HG03060 (cell line): ENCODE measurements at regions not wholly inside any gene's neighbourhood (a gene's known extent, or its start where the extent isn't known, plus 50 kb on each side); places are given as distances from the start of the nearest gene placed in this dataset.

Source experiments
- ATAC-seq: cut with Tn5 transposase; IDR thresholded peaks from one replicate; pipeline ENCODE4 v1.9.1; 2021; ENCODE audit warnings: low read depth, moderate number of reproducible peaks; ENCODE audit not compliant: unreplicated experiment

GRCh38 chr20:60986506-60987156 is 265.4 kb upstream of the CDH4 start:
- no peak for ATAC-seq

DNA sequence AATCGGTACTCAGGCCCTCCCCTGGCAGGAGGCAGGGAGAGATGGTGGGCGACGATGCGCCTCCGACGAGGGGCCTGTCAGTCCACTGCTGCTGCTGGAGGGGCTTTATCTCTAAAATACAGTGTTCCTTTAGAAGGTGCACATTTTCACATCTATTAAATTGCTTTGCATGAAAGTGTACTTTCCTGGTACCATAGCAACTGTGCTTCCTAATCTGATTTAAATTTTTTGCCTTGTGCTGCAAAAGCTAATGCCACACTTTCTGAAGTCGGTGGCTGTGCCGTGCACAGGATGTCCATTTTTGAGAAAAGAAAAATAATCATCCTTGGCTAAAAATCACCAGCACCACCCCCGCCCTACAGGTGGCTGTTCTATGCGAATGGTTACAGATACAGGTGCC is 262.0 kb upstream of the CDH4 start:
- ATAC-seq, result no peak

- ATAC-seq, result no peak
Observed at GRCh38 chr20:60990643-60991042, 261.4 kb upstream of the CDH4 start.

DNA sequence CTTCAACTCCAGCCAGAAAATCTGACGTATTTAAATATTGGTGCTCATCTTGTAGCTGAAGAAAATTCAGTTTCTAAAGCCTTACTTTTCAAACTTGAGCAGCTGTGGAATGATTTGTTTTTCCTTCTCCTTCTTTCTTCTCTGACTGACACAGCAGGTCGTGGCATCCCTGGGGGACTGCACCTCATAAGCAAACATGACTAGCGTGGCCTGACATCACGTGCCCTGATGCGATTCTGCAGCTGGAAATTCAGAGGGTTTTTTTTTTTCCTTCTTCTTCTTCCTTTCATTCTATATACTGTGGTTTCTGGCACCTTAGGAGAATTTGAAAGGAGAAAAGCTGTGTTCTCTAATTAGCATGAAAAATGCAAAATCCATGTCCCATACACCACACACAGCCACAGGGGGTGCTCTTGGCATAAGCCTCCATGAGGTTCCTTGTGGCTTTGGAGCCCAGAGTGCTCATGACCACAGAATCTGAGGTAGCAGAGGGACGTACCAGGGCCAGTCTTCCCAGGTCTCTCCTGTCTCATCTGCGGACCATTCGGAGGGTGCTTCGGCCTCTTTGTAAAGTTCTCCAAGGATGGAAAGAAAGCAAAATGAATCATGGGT is 258.5 kb upstream of the CDH4 start:
- ATAC-seq, result no peak

DNA sequence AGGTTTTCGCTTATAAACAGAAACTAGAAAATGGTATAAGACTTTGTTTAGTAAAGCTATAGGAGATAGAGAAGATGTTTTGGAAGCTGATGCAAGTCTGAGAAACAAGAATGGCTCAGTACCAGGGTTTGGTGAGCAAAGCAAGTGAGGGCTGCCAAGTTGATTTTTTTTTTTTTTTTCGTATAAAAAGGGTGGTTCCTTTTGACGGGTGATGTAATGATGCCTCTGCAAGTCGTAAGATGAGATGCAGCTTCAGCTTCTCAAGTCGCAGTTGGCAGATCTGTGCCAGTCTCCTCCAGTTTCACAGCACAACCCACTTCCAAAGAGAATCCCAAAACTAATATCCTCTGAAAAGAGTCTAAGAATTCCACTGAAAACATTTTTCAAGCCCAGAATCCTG is 252.8 kb upstream of the CDH4 start:
- no peak for ATAC-seq

DNA sequence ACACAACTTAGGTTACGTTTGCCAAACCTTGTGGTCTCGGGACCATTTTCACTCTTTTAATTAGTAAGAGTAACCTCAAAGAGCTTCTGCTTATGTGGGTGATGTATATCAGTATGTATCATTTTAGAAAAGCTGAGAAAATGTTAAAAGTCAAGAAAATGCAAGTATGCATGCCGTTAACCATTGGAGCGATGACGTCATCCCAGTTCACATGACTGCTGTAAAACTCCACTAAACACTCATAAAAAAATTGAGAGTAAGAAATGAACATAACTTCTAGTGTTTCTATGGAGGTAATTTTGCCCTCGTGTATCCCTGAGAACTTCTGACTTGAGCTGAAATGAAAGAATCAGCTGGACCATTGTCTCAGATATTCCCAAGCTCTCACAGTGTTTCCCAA is 250.0 kb upstream of the CDH4 start:
- ATAC-seq, result no peak

DNA sequence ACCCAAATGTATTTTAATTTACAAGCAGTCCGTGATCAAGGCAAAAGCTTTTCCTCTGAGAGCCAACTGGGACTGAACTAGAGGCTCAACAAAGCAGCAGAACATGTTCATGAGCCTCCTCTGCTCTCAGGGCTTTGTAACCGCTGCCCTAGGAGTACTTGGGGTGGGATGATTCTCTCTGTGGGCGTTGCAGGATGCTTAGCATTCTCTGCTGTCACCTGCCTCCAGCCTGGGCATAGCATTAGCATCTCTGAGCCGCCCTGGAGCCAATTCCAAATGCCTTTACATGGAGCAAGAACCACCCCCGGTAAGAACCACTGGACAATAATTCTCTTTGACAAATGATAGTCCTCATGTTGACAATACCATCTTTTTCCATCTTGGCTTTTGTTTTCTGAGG is 237.6 kb upstream of the CDH4 start:
- no peak for ATAC-seq

GRCh38 chr20:61015602-61016001 is 236.5 kb upstream of the CDH4 start:
- no peak for ATAC-seq

GRCh38 chr20:61019322-61019721 is 232.7 kb upstream of the CDH4 start:
- ATAC-seq, result no peak

DNA sequence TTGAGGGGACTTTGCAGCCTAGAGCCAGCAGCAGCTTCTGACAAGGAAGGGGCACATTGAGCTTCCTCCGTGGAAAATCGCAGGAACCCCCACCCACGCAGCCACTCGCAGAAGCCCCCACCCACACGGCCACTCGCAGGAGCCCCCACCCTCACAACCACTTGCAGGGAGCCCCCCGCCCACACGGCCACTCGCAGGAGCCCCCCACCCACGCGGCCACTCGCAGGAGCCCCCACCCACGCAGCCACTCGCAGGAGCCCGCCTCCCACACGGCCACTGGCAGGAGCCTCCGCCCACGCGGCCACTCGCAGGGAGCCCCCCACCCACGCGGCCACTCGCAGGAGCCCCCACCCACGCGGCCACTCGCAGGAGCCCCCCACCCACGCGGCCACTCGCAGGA is 228.4 kb upstream of the CDH4 start:
- ATAC-seq, result no peak

DNA sequence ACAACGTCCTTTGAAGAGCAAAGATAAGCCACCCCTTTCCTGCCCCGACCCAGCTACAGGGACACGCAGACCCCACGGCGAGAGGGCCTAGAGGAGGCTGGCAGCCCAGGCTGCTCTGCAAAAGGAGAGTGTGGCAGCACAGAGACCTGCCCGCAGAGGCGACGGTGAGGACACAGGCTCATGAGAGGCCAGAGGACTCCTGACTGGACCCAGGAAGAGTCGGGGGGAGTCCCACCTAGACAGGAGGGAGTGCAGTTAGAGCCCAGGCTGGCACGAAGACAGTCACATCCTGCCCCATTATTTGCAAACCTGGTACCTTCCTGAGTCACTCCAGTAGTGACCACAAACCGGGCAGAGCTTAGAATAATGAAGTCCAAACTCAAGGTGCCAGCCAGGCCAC is 227.7 kb upstream of the CDH4 start:
- no peak for ATAC-seq

- no peak for ATAC-seq
Observed at GRCh38 chr20:61025536-61025935, 226.5 kb upstream of the CDH4 start.

- no peak for ATAC-seq
Observed at GRCh38 chr20:61026173-61026572, 225.9 kb upstream of the CDH4 start.

- no peak for ATAC-seq
Observed at GRCh38 chr20:61026731-61027130, 225.3 kb upstream of the CDH4 start.

GRCh38 chr20:61027218-61027617 is 224.8 kb upstream of the CDH4 start:
- no peak for ATAC-seq

GRCh38 chr20:61030130-61030529 is 221.9 kb upstream of the CDH4 start:
- no peak for ATAC-seq

- no peak for ATAC-seq
Observed at GRCh38 chr20:61031101-61031830, 220.8 kb upstream of the CDH4 start.

DNA sequence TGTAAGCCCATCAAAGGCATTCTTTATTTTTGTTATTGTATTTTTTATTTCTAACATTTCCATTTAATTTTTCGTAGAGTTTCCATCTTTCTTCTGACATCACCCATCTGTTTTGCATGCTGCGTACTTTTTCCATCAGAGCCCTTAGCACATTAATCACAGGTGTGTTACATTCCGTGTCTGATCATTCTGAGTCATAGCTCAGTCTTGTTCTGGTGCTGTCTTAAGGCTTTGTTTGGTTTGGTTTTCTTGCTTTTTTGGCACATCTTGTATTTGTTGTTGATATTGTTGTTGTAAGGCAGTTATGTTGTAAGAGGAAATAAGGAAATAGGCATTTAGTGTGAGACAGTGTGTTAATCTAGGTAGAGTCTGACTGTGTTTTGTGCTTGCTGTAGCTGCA is 214.6 kb upstream of the CDH4 start:
- no peak for ATAC-seq

DNA sequence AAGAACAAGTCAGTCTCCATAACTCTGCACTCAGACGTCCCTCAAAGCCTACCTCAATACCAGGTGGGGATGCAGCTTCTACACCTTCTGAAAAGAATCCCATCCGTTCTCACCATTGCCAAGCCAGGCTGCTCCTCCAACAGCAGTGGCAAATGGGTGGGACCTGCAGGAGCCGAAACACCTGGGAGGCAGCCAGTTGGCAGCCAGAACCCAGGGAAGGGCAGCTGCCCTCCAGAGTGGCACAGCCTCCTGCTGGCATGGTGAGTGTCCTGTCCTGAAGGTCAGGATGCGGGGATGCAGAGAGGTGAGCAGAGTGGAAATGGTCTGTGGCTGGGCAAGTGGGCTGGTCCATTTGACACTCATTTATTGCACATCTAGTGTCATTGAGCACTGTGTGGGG is 210.6 kb upstream of the CDH4 start:
- no peak for ATAC-seq

GRCh38 chr20:61042506-61043385 is 209.3 kb upstream of the CDH4 start:
- ATAC-seq, result no peak

GRCh38 chr20:61043681-61044080 is 208.4 kb upstream of the CDH4 start:
- ATAC-seq, result no peak
